Activated CD4-positive, alpha-beta memory T cell treated with anti-CD3 and anti-CD28 coated beads, Interleukin-2, amount 10 ng/mL, durations not matched to agents 7 days and 5 days (primary cell): ENCODE measurements at regions not wholly inside any gene's neighbourhood (a gene's known extent, or its start where the extent isn't known, plus 50 kb on each side); places are given as distances from the start of the nearest gene placed in this dataset.

Experiments
- CTCF ChIA-PET: fragments of 350-600 bp; sonication (Branson Sonifier 250); formaldehyde crosslinking; loops from one replicate; lab custom pipeline; 2021; ENCODE audit warnings: antibody characterized with exemption, inconsistent platforms; lab: Charles Lee
- POLR2A ChIA-PET: fragments of 350-600 bp; sonication (Branson Sonifier 250); formaldehyde crosslinking; loops from one replicate; lab custom pipeline; 2021; ENCODE audit warnings: antibody characterized with exemption; lab: Charles Lee
- DNase-seq: peaks from one replicate; pipeline ENCODE4 v3.0.0-alpha.2; 2020
- H3K27ac Mint-ChIP-seq: one replicate; pipeline ENCODE4 v1.8.0; 2021; ENCODE audit warnings: mild to moderate bottlenecking, mixed read lengths
- H3K27me3 Mint-ChIP-seq: one replicate; pipeline ENCODE4 v1.8.0; 2021; ENCODE audit warnings: mixed read lengths
- H3K36me3 Mint-ChIP-seq: one replicate; pipeline ENCODE4 v1.8.0; 2021; ENCODE audit warnings: low read depth, mixed read lengths
- H3K4me1 Mint-ChIP-seq: one replicate; pipeline ENCODE4 v1.8.0; 2021; ENCODE audit warnings: mixed read lengths
- H3K4me3 Mint-ChIP-seq: one replicate; pipeline ENCODE4 v1.8.0; 2021; ENCODE audit warnings: mild to moderate bottlenecking, mixed read lengths
- H3K9me3 Mint-ChIP-seq: one replicate; pipeline ENCODE4 v1.8.0; 2021; ENCODE audit warnings: mixed read lengths

DNA sequence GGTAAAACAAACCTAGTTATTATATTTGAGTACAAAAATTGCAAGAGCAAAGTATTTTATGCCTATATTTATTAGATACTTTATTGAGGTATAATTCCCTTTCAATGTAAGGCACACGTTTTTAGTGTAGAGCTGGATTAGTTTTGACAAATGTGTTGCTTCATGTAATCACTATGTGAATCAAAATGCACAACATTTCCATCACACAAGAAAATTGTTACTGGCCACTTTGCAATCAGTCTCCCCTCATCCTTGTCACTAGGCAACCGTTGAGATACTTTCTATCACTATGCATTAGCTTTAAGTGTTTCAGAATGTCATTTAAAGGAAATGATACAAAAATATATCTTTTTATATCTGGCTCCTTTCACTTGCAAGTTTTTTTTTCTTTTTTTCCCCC, 531.0 kb downstream of the CCER1 start:
- H3K9me3 Mint-ChIP-seq, result no peaks in the 10 kb centered on the region
- ChIA-PET CTCF (no interaction called here), POLR2A (no interaction called here)
- no peaks in the 10 kb centered on the region for H3K27me3 Mint-ChIP-seq
- H3K36me3 Mint-ChIP-seq, result no peaks in the 10 kb centered on the region
- no peak overlapping the region for H3K4me3 Mint-ChIP-seq
- no peak for DNase-seq
- no peak overlapping the region for H3K27ac Mint-ChIP-seq
- no peaks in the 10 kb centered on the region for H3K4me1 Mint-ChIP-seq

DNA sequence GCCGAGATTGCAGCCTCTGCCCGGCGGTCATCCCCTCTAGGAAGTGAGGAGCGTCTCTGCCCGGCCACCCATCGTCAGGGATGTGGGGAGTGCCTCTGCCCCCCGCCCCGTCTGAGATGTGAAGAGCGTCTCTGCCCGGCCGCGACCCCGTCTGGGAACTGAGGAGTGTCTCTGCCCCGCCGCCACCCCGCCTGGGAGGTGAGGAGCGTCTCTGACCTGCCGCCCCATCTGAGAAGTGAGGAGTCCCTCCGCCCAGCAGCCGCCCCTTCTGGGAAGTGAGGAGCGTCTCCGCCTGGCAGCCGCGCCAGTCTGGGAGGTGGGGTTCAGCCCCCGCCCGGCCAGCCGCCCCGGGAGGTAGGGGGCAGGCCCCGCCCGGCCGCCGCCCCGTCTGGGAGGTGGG, 544.0 kb downstream of the CCER1 start:
- H3K9me3 Mint-ChIP-seq, result no peaks in the 10 kb centered on the region
- H3K27ac Mint-ChIP-seq, result no peak overlapping the region
- DNase-seq, result no peak
- ChIA-PET POLR2A (no interaction called here), CTCF (no interaction called here)
- H3K4me1 Mint-ChIP-seq, result no peaks in the 10 kb centered on the region
- no peaks in the 10 kb centered on the region for H3K27me3 Mint-ChIP-seq
- H3K36me3 Mint-ChIP-seq, result no peaks in the 10 kb centered on the region
- H3K4me3 Mint-ChIP-seq, result no peak overlapping the region

DNA sequence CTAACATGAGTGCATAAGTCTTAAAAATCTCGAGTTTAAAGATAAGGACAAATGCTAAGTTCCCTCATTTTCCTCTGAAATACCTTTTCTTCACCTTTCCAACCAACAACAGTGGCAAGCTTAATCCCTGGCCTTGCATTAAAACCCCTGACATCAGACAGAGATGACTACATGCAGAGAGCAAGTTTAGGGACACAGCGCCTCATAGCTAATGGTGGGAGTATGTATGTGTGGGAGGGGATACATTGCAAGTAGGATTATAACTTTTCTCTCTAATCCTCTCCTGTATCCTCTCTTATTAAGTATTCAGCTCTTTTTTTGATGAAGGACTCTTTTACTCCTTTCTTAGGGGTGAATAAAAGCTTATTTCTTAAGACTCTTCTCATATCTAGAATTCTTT, 547.1 kb downstream of the CCER1 start:
- POLR2A ChIA-PET, result no interaction called here

DNA sequence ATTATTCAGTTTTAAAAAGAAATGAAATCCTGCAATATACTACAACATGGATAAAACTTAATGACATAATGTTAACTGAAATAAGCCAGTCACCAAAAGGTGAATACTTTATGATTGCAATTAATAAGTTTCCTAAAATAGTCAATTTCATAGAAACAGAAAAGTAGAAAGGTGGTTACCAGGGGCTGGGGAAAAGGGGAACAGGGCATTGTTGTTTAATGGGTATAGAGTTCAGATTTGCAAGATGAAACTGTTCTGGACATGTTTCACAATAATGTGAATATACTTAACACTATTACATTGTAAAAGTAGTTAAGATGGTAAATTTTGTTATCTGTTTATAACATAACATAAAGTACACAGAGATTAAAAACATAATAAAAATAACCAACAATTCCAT, 550.9 kb downstream of the CCER1 start:
- no peaks in the 10 kb centered on the region for H3K9me3 Mint-ChIP-seq
- ChIA-PET POLR2A (no interaction called here), CTCF (no interaction called here)
- no peaks in the 10 kb centered on the region for H3K4me1 Mint-ChIP-seq
- H3K27me3 Mint-ChIP-seq, result no peaks in the 10 kb centered on the region
- H3K36me3 Mint-ChIP-seq, result no peaks in the 10 kb centered on the region
- DNase-seq, result no peak
- H3K27ac Mint-ChIP-seq, result no peak overlapping the region
- H3K4me3 Mint-ChIP-seq, result no peak overlapping the region

More for the DNA sequence above, 547.1 kb downstream of the CCER1 start:
- no peaks in the 10 kb centered on the region for H3K36me3 Mint-ChIP-seq
- H3K27ac Mint-ChIP-seq, result no peak overlapping the region
- no peak overlapping the region for H3K4me3 Mint-ChIP-seq
- no peak for DNase-seq
- H3K27me3 Mint-ChIP-seq, result no peaks in the 10 kb centered on the region
- H3K4me1 Mint-ChIP-seq, result no peaks in the 10 kb centered on the region
- H3K9me3 Mint-ChIP-seq, result no peaks in the 10 kb centered on the region
- CTCF ChIA-PET, result no interaction called here

DNA sequence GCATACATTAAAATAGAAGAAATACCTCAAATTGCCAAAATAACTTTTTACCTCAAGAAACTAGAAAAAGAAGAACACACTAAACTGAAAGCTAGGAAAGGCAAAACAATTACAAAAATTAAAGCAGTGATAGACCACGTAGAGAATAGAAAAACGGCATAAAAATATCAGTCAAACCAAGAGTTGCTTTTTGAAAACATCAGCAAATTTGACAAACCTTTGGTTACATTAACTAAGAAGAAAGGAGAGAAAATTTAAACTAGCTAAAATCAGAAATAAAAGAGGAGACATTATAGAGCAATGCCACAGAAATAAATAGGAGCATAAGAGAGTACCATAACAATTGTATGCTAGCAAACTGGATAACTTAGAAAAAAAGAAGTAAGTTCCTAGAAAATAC, 553.8 kb downstream of the CCER1 start:
- H3K36me3 Mint-ChIP-seq, result no peaks in the 10 kb centered on the region
- POLR2A ChIA-PET, result no interaction called here
- H3K27ac Mint-ChIP-seq, result no peak overlapping the region
- CTCF ChIA-PET, result no interaction called here
- DNase-seq, result no peak
- peaks cover 2% of the 10 kb centered on the region for H3K9me3 Mint-ChIP-seq
- H3K4me1 Mint-ChIP-seq, result no peaks in the 10 kb centered on the region
- no peak overlapping the region for H3K4me3 Mint-ChIP-seq
- H3K27me3 Mint-ChIP-seq, result no peaks in the 10 kb centered on the region

DNA sequence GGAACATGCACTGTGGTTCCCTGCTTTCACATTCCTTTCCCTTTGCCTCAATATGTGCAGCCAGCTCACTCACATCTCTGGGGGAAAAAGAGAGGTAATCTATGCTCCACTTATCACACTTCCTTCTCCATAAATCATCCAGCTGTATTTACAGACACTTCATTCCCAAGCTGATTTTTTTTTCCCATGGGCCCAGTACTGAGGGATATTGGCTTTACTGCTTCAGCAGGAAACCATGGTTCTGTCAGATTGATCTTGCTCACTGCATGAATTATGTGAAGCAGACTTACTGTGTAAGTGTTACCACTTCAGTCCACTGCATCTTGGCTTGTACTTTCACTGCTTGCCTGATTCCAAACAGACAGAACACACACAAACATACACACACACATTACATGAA, 555.6 kb downstream of the CCER1 start:
- H3K4me1 Mint-ChIP-seq, result no peaks in the 10 kb centered on the region
- POLR2A ChIA-PET, result no interaction called here
- no peaks in the 10 kb centered on the region for H3K36me3 Mint-ChIP-seq
- H3K27me3 Mint-ChIP-seq, result no peaks in the 10 kb centered on the region
- CTCF ChIA-PET, result no interaction called here
- DNase-seq, result no peak
- no peak overlapping the region for H3K4me3 Mint-ChIP-seq
- H3K9me3 Mint-ChIP-seq, result peaks cover 7% of the 10 kb centered on the region
- H3K27ac Mint-ChIP-seq, result no peak overlapping the region

DNA sequence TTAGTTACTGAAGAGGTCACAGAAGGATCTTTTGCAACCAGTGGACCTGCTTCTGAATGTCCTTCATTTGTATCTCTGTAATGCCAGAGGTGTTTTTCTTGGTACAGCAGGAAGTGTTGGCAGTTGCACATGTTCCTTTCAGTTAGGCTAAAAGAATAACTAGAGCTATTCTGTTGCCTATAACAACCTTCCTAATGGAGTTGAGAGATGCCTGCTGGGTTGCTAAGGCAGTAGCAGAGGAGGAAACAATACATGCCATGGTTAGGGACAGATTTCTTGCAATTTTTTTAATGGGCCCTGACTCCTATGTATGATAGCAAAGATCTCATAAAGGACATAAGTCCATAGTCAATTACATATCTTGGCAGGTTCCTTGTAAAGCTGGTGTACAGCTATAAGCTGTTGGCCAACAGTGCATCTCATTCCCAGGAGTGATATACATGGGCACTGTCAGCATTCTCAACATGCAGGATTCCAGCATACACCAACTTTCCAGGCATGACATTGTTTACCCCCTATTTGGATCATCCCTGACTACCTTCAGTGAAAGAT, 556.6 kb downstream of the CCER1 start:
- ChIA-PET CTCF (no interaction called here), POLR2A (no interaction called here)
- Mint-ChIP-seq H3K36me3 (no peaks in the 10 kb centered on the region), H3K9me3 (peaks cover 7% of the 10 kb centered on the region), H3K27ac (no peak overlapping the region), H3K4me1 (no peaks in the 10 kb centered on the region), H3K4me3 (no peak overlapping the region), H3K27me3 (no peaks in the 10 kb centered on the region)
- no peak for DNase-seq

DNA sequence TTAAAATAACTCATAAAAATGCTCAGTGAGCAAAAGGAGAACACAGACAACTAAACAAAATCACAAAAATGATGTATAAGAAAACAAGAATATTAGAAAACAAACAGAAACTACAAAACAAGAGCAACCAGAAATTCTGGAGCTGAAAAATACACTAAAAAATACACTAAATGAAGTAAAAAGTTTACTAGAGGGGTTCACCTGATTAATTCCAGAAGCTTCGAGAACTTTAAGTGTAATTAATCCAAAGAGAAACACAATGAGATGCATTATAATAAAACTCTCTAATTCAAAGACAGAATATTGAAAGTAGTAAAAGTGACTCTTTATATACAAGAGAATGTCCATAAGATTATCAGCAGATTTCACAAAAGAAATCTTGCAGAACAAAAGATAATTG, 558.4 kb downstream of the CCER1 start:
- Mint-ChIP-seq H3K27me3 (no peaks in the 10 kb centered on the region), H3K27ac (no peak overlapping the region), H3K36me3 (no peaks in the 10 kb centered on the region), H3K4me1 (no peaks in the 10 kb centered on the region), H3K9me3 (peaks cover 7% of the 10 kb centered on the region), H3K4me3 (no peak overlapping the region)
- no peak for DNase-seq
- ChIA-PET CTCF (no interaction called here), POLR2A (no interaction called here)

DNA sequence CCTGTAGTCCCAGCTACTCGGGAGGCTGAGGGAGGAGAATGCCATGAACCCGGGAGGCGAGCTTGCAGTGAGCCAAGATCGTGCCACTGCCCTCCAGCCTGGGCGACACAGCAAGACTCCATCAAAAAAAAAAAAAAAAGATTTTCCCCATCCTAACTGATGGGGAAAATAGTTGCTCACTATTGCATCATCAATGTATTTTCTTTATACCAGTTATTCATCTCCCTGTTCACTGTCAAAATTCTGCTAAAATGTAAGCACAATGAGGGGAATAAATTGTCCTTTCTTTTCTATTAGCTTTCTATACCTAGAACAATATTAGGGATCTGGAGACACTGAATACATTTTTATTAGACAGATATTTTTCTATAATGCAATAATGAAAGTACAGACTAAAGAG, 561.3 kb downstream of the CCER1 start:
- Mint-ChIP-seq H3K27me3 (no peaks in the 10 kb centered on the region), H3K9me3 (peaks cover 7% of the 10 kb centered on the region), H3K36me3 (no peaks in the 10 kb centered on the region), H3K4me1 (no peaks in the 10 kb centered on the region), H3K4me3 (no peak overlapping the region), H3K27ac (no peak overlapping the region)
- CTCF ChIA-PET, result no interaction called here
- POLR2A ChIA-PET, result no interaction called here
- DNase-seq, result no peak

DNA sequence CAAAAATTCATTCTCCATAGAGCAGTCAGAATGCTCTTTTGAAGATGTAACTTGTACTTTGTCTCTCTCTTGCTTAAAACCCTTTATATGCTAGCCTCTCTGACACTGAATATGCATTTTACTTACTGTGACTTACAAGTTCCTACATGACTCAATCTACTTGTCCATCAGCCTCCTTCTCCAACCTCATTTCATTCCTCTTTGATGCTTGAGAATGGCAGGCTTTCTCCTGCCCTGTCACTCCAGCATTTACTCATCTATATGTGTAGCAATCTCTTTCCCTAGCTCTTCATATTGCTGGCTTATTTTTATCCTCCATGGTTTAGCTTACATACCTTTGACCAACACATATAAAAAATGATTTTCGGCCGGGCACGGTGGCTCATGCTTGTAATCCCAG, 561.9 kb downstream of the CCER1 start:
- Mint-ChIP-seq H3K4me1 (no peaks in the 10 kb centered on the region), H3K36me3 (no peaks in the 10 kb centered on the region), H3K9me3 (peaks cover 7% of the 10 kb centered on the region), H3K27me3 (no peaks in the 10 kb centered on the region), H3K27ac (no peak overlapping the region), H3K4me3 (no peak overlapping the region)
- no peak for DNase-seq
- ChIA-PET POLR2A (no interaction called here), CTCF (no interaction called here)

DNA sequence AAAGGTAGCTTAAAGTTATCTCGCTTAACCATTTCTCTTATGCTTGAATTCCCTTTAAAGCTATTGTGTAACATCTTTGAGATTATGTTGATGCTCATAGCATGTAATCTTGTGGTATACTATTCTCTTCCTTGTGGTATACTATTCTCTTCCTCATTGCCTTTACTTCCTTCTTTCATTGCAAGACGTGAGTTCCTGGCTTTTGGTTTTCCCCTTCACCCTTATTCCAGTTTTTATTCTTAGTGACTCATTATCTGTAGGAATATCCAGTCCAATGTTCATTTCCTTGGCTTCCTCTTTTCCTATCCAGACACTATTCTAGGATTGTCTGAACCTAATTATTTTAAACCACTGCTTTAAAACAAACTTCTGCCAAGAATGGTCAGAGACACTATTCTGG, 564.0 kb downstream of the CCER1 start:
- Mint-ChIP-seq H3K27me3 (no peaks in the 10 kb centered on the region), H3K4me3 (no peak overlapping the region), H3K27ac (no peak overlapping the region), H3K9me3 (peaks cover 3% of the 10 kb centered on the region), H3K36me3 (no peaks in the 10 kb centered on the region), H3K4me1 (no peaks in the 10 kb centered on the region)
- ChIA-PET POLR2A (no interaction called here), CTCF (no interaction called here)
- DNase-seq, result no peak

DNA sequence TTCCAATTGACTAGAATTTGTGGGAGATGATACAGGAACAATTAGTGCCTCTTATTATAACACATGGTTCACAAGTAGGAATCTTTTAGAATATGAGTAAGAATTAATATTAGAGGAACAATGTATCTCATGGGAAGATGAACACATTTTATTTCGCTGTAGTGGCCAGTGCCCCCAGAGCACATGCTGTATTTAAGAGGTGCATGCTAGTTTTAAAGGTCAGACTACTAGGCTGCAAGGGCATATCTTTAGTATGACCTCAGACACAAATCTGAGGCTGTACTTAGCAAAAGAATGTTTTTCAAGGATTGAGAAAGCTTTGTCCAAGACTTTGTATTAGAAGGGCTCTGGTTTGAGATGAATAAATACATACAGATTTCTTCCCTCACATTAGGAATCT, 586.9 kb downstream of the CCER1 start:
- no peak for DNase-seq
- ChIA-PET CTCF (no interaction called here), POLR2A (no interaction called here)
- Mint-ChIP-seq H3K36me3 (no peaks in the 10 kb centered on the region), H3K9me3 (no peaks in the 10 kb centered on the region), H3K27me3 (no peaks in the 10 kb centered on the region), H3K4me1 (no peaks in the 10 kb centered on the region), H3K4me3 (no peak overlapping the region), H3K27ac (no peak overlapping the region)

DNA sequence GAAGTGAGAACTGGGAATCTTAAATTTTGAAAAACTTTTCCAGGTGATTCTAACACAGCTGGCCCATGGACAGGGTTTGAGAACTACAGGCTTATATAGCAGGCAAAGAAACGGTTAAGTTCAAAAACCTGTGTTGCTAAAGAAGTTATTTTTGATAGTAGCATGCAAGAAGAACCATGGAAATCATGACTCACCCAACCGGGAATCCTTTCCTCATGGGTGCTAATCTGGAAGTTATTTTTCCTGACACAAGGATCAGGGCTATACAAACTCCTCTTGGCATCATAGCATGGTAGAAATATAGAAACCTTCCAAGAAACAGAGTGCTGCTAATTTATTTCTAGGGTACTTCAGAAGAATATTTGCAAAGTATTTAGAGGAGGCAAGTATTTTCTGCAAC, 588.7 kb downstream of the CCER1 start:
- H3K27ac Mint-ChIP-seq, result no peak overlapping the region
- no peaks in the 10 kb centered on the region for H3K36me3 Mint-ChIP-seq
- ChIA-PET CTCF (no interaction called here), POLR2A (no interaction called here)
- H3K4me3 Mint-ChIP-seq, result no peak overlapping the region
- no peaks in the 10 kb centered on the region for H3K9me3 Mint-ChIP-seq
- no peaks in the 10 kb centered on the region for H3K27me3 Mint-ChIP-seq
- no peak for DNase-seq
- no peaks in the 10 kb centered on the region for H3K4me1 Mint-ChIP-seq

DNA sequence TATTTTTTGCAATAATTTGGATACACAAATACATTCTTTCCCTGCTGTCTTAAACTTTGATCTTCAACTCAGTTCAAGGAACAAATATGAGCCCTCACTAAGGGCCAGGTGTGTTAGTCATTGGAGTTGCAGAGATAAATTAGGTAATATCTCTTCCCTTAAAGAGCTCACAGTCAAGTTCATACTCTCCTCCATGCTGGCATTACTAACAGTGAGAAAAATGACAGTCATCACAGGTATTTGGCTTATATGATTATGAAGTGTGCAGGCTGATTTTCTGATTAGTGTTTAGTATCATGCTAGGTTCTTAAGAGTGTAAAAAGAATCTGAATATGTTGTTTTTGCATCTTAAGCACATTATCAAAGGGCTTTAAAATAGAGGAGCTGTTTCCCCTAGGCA, 594.7 kb downstream of the CCER1 start:
- ChIA-PET CTCF (no interaction called here), POLR2A (no interaction called here)
- no peak for DNase-seq
- no peak overlapping the region for H3K27ac Mint-ChIP-seq
- H3K4me3 Mint-ChIP-seq, result no peak overlapping the region
- no peaks in the 10 kb centered on the region for H3K27me3 Mint-ChIP-seq
- no peaks in the 10 kb centered on the region for H3K9me3 Mint-ChIP-seq
- H3K4me1 Mint-ChIP-seq, result no peaks in the 10 kb centered on the region
- H3K36me3 Mint-ChIP-seq, result no peaks in the 10 kb centered on the region
